ENCODE measurements at regions not wholly inside any gene's neighbourhood (a gene's known extent, or its start where the extent isn't known, plus 50 kb on each side); places are given as distances from the start of the nearest gene placed in this dataset.

DNA sequence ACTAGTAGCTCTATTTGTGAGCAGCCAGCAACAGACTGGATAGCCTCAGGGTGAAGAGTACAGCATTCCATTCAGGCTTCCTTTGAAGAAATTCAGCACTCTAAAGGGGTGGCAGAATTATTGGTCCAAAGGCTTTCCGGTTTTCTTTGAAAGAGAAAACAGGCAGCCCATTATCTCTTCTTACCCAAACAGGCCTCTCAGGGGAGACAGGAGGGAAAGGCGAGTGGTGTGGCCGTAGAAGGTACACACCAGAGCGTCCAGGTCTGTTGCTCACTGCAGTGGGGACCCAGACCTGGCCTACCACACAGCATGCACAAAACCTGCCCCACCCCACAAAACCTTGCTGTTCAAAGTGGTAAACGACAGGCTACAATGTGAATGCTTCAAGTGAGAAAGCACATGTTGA is 83.3 kb downstream of the ZNF608 start:
- DNase-seq (ENCODE audit: low spot score), result no peak

DNA sequence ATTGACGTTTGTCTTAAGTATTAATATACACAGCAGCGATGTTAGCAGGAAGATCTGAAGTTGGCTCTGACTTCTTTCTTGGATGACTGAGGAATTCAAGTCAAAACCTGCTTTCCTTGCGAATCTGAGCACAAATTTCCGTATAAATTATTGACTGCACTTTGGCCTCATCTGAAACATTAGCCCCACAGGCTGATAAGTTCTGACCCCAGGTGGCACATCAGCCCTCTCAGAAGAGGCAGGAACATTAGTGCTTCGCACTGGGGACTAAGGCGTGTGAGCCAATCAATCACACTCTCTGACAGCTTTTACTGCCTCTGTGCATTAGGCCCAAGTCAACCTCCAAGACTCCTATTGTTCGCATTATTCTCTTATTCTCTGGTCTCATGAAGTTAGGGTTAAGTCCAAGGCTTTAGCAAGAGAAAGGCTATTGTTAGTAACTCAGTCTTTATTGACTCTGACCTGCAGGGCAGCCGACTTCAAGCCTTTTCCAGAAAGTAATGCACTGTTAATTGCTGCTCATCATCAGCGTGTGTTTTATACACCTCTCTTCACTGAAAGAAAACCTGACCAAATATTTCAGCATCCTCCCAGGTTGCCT is 84.2 kb downstream of the ZNF608 start:
- DNase-seq (ENCODE audit: low spot score), result no peak

DNA sequence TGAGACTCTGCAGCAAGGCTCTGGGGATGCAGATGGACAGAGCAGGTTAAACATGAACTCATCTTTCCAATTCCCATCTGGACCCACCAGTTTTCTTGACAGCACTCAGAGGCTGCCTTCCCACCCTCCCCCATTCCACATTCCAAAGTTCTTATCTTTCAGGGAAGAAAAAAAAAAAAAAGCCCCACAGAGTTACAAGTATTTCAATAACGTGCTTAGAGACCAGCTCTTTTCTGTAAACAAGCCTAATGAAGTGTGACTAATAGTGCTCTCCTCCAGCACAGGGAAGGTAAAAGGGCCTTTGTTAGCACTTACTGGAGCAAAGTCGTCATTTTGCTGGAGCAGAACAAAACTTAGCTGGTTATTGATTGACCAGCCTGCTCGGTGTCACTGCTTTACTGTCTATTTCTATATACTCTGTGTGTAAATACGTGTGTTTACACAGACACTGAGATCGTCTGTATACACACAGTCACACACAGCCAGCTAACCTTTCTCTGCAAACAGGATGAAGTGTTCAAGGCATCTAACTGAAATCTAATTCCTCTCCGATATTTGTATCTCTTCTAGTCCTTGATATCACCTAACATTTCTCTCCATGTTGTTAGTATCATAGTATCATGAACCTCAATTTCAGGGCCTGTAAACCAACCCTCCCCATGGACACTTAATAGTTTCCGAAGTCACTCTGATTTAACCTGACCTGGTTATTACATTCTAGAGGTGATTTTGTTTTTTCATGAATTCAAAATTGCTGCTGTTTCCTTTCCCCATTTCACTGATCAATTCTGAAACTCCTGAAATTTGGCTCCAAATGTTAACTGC is 84.9 kb downstream of the ZNF608 start:
- DNase-seq (ENCODE audit: low spot score), result no peak

DNA sequence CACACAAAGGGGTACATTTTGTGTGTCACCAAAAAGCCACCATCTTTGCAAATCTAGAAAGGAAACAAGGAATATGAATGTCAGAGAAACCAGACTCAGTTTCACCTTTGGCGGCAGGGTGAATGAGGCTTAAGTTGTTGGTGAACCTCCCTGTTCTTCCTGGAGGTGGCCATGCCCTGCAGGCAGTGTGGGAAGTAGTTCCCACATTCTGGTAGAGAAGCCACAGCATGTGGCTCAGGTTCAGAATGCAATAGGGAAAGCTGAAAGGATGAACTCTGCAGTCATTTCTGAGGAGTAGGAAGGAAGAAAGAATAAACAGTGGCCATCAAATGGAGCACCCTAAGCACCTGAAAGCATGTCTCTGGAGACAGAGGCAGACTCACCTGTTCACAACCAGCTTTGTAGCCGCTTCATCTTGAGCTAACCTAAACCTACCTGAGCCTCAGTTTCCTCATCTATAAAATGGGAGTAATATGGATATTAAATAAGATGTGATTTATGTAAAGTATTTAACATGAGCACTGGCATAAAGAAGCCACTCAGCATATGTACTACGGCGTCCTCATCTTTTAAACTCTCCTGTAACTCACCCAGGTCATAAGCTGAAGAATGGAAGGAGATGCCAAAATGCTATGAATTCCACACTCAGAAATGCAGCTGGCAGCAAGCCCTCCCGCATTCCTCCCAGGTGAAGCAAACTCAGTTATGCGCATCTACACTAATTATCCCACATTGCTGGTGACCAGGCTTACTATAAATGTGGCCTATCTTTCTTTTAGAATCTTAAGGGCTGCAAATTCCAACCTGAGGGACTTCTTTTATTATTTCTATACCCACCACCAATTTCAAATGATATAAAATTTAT is 86.0 kb downstream of the ZNF608 start:
- DNase-seq (ENCODE audit: low spot score), result no peak

DNA sequence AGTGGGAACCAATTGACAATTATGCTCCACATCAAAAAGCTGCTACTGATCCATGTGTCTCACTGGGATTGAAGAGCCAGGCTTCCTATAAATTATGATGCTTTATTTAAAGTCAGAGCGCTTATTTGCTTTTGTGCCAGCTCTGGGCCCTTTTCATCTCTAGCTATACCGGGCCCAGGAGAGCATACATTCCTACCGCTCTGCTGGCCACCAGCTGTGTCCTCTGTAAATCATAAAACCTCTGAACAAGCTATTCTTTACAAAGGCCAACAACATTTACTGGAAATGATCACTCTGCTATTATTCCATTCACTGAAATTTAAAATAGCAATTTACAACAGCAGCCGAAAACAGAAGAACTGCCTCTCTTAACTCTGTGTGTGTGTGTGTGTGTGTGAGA is 86.6 kb downstream of the ZNF608 start:
- DNase-seq (ENCODE audit: low spot score), result no peak

DNA sequence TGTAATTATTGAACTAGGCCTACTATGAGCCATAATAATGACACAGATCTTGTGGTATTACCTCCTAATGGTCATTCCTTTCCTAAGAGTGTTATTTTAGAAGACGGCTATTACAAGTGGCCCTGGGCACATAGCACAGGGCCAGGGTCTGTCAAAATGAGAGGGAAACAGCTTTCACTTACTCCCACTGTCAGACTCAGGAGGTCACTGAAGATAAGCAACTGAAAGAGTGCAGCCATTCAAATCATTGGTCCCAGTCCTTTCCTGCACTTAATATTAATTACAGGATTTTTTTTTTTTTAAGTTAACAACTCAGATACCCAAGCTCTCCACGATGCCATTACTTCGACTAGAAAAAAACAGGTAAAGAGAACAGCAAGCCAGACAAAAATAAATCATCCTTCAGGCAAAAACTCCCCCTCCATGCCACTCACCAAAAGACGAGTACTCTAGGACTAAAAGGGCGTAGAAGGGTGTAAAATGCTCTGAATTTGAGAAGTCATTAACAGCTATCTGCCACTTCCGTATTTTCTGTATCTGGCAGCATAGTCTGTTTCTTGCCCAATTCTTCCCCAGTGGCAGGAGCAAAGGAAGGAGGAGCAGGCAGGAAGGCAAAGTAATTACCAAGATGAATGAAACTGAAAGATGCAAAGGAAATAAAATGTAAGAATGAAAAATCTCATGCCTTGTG is 87.4 kb downstream of the ZNF608 start:
- DNase-seq (ENCODE audit: low spot score), result no peak

DNA sequence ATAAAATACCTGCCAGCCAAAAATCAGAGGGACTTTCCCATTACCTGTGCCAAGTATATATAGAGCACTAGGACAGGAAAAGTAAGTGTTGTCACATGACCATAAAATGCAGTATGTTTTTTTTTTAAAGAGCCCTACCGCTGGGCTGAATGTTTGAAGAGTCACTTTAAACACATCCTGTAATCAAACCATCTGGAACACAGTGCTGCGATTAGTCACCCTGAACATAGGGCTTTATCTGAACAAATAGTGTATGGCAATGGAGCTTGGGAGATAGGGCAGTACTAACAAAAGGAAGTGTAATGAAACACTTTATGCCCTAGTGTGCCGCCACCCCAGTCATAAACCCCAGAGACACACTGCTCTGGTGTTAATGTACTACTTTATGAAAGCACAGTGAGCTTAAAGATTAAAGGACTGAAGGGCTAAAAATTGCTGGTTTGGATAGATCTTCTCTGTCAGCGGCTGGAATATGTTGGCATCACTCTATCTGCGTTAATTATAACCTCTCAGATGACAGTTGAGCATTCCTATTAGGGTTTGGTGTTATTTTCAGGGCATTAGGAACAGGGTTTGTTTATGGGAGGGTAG is 90.4 kb downstream of the ZNF608 start:
- no peak for DNase-seq (ENCODE audit: low spot score)

DNA sequence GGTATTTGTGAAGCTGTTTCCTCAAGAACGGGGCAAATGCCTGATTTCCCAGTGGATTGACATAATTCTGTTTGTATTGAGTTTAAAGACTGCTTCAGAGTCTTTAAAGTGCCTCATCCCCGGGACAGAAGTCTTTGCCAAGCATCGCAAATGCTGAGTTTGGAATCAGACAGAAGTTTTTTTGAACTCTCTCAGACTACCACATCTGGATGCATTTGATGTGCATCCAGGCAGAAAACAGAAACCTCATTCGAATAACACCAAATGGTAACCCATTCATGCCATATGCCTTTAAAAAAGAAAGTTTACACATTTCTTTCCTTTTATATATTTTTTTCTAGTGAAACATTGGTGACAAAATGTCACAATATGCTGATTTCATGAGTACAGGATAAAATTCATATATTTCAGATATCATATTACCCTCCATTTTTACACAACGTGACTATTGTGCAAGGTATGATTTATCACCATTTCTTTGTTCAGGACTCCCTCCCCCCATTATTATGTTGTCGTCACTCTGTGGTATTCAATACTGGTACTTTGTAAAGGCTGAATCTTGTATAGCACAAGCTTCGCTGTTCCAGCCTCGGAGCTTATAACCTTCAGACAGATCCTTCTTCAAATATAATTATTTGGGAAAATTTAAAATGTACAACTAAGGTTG is 91.1 kb downstream of the ZNF608 start:
- no peak for DNase-seq (ENCODE audit: low spot score)

DNA sequence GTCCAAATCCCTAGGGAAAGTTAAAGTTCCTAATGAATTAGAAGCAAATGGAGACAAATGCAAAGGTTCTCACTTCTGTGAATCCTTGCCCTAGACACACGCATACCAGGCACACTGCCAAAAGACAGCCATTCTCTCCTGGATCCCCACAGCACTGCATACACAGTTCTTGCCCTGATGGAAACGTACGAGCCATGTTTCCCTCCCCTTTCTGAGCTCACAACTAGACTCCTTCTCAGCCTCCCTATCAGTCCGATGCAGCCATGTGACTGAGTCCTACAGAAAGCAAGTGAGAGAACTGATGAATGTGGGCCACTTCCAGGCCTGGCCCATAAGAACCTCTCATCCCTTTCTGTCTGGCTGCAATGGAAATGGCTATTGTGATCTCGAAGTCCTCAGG is 92.0 kb downstream of the ZNF608 start:
- no peak for DNase-seq (ENCODE audit: low spot score)

DNA sequence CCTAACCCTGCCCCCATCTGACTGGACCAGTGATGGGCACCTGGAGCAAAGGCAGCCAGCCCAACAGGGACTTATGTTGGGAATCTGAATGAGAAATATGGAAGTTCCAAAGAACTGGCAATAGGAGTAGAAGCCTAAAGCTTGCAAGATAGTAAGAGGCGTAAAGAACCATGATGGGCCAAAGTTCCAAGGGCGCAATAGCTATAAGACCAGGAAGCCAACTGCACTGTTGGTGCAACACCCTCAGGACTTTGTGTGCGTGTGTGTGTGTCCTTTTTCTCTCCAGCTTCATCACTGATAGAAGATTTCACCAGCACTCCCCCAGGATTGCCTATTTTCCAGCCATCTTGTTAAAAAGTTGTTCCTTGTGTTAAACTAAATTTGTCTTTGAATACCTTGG is 92.8 kb downstream of the ZNF608 start:
- no peak for DNase-seq (ENCODE audit: low spot score)

DNA sequence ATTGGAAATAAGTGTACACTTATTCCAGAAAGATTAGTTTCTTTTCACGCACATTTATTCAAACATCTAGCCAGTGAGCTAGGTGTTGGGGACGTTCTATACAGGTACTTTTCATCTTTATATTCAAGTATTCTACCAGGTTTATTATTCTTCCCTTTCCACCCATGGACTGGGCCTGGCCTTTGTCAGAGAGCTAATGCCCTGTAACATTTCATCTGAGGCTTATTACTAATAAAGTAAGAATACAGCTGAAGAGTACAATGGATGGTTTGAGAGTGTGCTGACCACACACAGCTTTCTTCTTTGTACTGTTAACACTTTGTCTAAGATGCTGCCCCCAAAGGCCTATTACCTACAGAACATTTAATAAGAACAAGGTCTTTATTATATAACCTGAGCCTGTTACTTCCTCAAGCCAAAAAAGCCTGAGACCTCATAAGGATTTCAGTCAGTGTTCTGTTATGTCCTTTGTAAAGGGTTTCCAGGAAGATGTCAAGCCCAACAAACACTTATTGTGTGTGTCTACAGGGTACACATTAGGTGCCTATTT is 93.5 kb downstream of the ZNF608 start:
- no peak for DNase-seq (ENCODE audit: low spot score)

DNA sequence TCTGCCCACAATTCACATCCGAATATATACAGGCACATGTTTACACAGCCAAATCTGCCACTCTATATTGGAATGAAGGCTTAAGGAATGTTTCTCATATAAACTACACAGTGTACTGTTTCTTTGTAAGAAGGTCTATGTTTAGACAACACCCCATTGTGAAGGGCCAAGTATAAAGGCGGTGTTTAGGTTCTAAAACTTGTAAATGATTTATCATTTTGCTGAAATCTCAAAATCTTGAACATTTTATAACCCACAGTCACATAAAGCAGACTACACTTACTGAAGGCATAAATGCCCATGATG is 94.0 kb downstream of the ZNF608 start:
- DNase-seq (ENCODE audit: low spot score), result no peak

DNA sequence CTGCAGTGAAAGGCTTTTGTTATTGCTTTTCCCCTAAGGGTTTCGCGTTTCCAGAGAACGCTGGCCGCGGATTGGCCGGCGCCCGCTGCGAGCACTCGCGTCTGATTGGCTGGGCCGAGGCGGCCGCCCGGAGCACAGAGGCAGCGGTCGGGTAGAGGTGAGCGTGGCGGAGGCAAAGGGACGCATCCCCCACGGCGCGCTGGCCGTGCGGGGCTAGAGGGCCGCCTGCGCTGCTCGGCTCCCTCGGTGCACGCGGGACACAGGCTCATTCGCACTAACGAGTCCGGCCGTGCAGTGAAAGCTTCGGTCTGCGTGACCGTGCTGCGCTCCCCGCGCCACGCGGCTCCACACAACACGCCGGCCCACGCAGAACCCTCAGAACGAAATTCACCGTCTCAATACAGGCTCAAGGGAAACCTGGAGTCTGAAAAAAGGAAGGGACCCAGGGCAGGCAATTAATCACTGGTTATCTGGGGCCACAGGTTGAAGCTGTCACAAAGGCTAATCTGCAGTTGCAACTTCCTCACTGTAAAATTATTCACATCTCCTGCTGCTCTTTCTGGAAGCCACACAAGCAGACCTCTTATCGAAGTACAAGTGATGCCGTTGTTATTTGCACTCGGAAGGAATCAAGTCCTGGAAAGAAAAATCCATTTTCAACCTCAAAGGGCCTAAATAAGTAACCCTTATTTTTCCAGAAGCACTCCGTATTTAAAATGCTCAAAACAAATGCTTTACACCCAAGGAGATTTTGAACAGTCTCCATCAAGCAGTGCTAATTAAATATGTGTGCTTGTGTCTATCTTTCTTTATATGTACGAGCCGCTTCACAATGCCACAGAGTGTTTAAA is 94.6 kb downstream of the ZNF608 start:
- DNase-seq (ENCODE audit: low spot score), result no peak

DNA sequence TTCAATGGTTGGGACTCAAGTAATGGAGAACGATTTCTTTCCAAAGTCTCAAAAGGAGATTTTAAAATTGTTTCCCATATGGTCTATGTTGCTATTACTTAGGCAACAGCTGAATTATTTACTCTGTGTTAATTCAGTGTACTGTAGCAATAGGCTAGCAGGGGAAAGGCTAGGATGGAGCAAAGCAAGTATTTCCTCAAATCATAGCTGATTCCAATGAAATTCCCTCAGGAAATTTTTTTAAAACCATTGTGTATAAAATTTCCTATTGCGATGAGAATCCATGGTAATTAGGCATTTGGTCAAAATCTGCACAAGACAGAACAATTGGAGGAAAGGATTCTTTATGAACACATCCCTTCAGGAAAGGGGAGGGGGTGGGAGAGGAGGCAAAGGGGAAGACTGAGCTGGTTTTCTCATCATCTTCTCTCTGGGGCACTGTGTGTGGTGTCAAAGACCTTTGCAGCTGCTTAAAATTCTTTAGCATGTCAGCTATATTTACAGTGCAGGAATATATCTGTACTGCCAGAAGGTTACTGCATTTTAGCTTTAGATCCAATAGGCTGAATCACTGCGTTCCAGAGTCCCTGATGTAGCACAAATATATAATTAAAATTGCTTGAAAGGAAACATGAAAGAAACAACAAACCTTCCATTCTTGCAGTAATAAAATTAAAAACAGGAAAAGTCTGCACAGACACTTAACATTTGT is 95.3 kb downstream of the ZNF608 start:
- no peak for DNase-seq (ENCODE audit: low spot score)

DNA sequence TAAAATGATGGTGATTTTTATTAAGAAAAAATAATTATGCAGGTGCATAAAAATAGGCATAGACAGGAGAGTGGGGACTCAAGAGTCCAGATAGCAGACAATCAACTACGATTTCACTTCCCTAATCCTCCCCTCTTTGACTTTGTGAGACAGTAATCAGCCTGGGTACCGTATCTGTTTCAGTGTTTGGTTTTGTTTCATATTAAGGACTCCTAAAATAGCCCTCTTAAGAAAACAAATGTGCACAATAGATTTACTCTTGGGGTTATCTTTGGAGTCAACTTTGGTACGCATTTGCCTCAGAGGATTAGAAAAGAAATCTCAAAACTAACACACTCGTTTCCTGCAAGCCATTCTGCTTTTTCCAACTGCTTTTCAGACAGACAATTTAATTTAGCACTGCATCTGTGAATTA is 96.3 kb downstream of the ZNF608 start:
- no peak for DNase-seq (ENCODE audit: low spot score)

DNA sequence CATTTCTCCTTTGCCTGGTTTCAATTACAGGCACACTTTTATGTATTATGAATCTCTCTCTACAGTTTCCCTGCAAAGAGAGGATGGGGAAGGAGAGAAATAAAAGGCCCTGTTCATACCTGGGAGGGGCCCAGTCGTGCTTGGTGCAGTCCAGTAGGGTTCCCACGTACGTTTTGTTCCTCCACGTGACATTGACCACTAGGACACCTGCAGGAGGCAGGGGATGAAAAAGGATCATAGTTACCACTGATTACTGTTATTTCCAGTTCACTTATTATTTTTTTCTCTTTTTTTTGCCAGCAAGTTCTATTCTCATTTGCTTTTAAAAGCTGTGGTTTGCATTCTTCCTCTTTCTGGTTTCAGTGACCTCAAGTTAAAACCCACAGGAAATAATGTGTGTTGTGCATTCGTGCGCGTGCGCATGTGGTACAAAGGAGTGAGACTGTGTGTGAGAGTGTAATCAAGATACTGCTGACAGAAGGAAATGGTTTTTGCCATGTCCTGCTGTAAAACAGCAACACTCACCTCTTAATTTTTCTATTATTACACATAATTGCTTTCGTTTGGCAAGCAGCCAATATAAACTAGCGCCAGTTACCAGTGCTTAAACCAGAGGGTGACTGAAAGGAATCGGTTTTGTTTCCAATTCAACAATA is 96.8 kb downstream of the ZNF608 start:
- DNase-seq (ENCODE audit: low spot score), result peak; percentile 64

DNA sequence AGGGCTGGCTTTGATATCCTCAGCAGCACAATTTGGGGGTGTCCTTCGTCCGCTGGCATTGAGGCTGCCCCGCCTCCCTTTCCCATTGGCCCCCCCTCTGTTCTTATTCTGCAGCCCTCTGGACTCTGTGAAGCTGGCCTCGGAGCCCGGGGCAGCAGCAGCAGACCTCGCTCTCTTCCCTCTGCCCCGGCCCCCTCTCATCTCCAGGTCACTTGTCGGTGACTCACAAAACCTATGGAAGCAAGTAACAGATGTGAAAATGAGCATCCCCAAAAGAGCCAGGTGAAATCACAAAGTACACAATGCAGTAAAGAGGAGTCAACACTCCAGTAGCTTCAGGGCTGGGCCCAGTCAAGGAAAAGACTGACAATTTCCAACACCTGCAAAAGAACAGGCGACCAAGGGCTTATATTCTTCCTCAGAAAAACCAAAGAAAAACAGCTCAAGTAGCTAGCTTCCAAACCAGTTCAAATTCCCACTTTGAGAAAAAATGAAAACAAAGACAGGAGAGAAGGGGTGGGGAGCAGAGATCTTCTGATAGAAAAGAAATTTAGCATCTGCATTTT is 97.5 kb downstream of the ZNF608 start:
- no peak for DNase-seq (ENCODE audit: low spot score)

DNA sequence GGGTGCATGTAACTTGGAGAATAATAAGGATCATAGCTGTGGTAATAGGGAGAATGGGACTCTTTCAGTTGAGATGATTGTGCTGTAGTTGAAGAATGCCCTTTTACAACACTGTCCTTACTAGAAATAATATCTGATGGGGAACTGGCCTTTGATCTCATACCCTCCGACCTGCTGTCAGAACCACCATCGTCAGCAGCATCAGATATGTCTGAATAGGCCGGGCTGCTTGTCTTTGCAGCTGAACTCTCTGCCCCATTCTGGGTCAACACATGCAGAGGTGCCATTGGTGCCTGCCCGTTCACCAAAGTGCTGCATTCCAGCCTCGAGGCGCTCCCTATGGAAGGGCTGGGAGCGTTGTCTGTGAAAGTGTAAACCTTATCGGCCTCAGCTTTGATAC is 99.1 kb downstream of the ZNF608 start:
- DNase-seq (ENCODE audit: low spot score), result no peak

DNA sequence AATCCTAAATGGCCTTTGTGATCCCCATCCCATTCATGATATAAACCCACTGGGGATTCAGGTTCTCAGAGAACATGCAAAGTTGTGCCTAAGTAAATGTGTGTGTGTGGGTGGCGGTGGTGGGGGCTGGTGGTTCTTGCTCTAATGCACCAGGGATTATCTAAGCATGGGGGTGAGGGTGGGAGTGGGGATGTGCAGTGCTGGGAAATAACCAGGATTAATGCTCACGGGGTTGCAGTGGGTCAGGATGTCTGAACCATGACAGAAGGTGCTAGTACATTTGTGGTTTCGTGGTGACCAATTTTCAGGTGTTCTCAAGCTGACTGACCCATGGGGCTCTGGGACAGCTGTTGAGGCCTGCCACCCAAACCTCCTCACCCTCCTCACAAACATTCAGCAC is 101.0 kb downstream of the ZNF608 start:
- DNase-seq (ENCODE audit: low spot score), result no peak

Data from CD4-positive, alpha-beta T cell treated with Interleukin-2 at 100 ng/mL for 4 hours (primary cell).